IPS-NIHi7 (cell line): ENCODE measurements at regions not wholly inside any gene's neighbourhood (a gene's known extent, or its start where the extent isn't known, plus 50 kb on each side); places are given as distances from the start of the nearest gene placed in this dataset.
"Not testable (repeated sequence)": the region's sequence is repeated elsewhere in the genome, so short reads cannot be mapped to it uniquely, and the experiment has no call there.

Source experiments
- DNase-seq: peaks from one replicate; pipeline ENCODE4 v3.0.0; 2012; ENCODE audit warnings: mixed read lengths; ENCODE audit errors: extremely low spot score

DNA sequence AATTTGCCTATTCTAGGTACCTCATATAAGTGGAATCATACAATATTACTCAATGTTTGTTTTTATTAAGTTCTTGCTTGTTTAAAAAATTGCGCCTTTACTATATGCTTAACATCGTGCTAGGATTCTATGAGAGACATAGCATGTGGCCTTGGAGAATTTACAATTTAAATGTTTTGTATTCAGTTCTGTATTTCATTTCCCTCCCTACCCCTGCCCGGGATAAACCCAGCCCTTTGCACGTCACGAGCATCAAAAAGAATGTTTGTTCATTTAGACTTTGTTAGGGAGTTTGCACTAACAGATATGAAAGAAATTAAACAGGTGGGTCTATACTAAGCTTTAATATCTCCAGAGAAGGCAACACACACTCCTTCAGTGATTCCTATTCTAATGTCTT is 75.7 kb downstream of the C18orf54 start:
- DNase-seq, result no peak

DNA sequence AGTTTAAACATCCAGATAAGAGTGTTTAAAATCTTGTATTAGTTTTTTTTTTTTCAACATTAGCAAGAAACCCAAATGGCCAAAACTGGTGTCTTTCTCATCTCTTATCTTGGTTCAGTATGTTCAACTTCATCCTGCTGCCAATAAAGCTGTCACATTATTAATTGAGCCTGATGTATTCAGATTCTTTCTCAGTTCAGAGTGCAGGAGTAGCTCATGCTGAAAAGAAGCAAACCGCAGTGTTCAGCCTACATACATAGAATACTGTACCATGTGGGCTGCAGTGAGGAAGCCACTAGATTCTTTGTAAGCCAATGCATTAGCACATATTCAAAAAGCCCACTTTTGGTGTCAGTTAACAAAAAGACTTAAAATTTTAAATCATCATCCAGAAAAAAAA is 76.2 kb downstream of the C18orf54 start:
- no peak for DNase-seq

DNA sequence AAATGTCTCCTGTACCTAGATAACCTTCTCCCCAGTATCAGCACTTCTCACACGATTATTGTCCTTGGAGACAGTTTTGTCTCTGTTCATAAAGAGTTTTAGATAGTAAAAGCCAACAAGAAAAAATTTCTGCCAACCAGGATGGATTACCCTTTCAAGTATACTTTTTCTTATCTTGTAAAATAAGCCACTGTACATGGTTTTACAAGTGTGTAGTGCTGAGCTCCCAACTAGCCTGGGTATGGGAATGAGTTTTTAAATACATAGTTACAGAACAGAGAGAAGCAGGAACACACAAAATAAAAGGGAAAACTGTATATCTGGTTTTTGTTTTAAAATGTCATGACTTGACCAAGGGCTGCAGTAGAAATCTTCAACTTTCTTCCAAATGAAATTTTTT is 76.7 kb downstream of the C18orf54 start:
- no peak for DNase-seq

DNA sequence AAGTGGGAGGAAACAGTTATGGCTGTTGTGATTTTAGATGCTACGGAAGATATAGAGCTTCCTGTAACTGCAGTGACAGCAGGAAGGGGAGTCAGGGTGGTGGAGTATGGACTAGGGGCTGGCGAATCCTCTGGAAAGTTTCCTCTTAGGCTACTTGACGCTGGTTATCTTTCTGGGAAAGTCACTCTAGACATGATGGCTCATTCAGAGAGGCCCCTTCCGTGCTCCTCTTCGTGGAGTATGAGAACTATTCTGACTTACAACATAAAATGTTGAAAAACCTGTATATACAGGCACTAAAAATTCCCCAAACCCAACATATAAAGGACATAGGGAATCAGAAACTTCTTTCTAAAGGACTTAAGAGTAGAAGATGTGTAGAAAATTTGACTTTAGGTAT is 78.8 kb downstream of the C18orf54 start:
- DNase-seq, result no peak

DNA sequence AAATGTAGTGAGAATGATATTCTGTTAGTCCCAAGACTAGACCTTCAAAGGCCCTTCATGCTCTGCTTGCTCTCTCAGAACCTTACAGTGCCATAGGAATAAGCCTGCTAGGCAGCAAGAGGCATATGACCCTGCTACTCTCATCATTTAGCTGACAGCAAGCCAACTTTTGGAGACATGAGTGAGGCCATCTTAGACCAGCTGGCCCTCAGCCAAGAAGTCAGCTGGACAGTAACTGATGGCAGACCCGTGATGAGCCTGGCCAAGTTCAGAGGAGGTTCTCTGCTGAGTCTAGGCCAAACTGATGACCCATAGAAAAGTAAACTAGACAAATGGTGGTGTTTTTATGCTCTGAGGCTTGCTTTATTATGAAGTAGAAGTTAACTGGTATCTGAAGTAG is 82.6 kb downstream of the C18orf54 start:
- no peak for DNase-seq

DNA sequence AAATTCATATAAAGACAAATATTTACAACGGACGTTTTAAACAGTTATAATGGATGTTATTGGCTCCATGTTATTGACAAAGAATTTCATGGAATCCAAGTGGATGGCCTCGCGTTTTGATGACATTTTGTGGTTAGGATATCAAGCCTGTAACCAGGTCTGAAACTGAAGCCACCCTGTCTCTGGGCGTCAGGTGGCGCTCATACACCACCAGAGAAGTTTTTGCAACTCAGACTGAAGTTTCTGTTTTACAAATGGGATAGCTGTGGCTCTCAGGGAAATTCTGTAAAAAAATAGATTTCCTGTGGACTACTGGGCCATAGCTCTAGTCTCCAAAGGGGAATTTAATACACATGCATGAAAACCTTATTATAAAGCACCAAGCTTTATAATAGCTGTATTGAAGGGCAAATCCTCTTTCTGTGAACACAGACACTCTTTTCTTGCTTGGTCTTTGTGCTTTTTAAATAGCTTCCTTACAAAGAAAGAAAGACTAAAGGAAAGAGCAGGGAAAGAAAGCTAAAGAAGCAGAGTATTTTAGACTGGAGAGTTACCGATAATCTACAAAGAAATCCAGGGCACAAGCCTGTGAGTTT is 86.7 kb downstream of the C18orf54 start:
- DNase-seq, result peak; percentile 74

DNA sequence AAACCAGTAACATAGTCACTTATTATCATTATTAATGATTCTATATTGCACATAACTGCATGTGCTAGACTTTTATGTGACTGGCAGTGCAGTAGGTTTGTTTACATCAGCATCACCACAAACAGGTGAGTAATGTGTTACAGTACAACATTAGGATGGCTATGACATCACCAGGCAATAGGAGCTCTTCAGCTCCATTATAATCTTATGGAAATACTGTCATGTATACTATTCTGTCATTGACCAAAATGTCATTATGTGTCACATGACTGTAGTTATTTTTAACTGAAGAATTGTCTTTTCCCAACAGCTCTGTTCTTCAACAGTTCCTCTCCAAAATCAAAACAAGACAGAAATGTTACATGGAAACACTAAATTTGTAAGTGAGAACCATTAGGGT is 96.3 kb downstream of the C18orf54 start:
- no peak for DNase-seq

DNA sequence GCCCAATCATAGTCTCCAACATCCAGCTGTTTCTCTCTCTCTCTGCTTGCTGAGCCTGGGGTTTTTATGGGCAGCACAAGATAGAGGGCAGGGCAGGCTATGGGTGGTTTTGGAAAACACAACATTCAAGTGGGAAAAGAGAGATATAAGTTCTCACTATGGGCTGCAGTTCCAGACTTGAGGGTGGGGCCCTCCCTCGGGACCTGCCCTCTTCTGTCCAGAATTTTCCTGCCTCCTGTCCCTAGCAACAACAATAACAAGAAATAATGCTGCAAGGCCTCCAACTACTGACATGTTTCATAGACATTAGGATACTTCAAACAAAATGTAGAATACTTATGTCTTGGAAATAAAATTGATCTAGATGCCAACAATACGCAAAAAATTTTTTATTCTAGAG is 107.8 kb downstream of the C18orf54 start:
- no peak for DNase-seq

DNA sequence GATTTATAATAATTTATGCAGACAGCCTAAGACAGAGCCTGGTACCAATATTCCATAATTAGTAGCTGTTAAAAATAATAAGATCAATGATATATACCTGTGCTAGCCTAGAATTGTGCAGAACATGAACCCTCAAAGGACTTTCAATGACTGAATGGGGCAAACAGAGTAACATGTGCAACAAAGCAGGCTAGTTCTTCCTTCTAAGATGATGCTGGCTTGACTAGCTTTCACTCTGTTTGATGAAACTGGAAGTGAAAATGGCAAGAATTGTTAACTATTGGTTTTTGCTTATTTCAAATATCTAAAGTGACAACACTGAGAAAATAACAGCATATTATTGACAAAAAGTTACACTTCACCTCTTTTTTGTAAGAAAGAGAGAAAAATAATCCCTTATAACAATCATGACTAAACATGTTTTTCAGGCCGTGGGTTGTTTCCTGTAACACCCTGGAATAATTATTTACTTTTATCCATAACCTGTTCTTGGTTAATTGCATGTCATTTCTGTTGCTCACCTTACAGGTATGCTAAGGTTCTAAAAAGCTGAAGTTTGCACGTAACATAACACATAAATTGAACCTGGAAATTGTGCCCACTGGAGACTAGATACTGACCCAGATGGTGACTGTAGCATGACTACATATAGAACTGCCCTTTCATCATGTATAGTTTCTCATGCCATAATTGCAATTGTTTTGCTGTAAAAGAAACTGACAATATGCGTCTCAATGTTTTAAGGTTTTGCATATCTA is 108.7 kb downstream of the C18orf54 start:
- no peak for DNase-seq

DNA sequence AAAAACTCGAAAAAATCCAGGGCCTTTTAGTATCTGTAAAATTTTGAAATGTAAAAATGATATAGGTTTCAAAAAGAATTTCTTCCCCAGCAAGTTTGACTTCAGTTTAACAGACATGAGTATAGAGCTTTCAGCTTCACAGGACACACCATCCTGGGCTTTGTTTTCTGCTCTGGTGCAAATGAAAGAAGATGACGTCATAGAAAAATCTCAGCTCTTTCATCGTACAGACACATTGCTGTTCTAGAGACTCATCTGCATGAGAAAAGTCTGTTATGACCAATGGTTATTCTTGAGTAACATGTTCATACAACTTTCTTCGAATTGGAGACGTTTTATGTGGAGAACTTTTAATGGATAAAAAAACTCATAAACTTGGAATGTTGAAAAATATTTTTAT is 111.7 kb upstream of the DYNAP start:
- no peak for DNase-seq

DNA sequence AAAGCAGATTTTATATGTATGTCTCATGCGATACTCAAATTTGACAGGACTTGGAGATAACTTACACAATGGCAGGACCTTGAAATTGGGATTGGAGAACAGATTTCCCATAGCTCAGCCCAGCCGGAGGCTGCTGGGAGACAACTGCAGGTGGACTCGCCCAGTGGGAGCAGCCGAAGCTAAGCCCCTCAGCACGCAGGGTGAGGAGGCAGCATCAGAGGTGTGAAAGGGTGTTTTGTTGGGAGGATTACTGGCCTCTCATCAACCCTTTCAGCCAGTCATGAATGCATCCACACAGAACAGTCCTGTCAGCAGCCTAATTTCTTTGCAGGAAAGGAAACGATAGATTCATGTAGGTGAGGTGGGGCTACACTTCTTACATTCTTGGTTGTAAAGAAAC is 110.4 kb upstream of the DYNAP start:
- DNase-seq, result peak; percentile 38

DNA sequence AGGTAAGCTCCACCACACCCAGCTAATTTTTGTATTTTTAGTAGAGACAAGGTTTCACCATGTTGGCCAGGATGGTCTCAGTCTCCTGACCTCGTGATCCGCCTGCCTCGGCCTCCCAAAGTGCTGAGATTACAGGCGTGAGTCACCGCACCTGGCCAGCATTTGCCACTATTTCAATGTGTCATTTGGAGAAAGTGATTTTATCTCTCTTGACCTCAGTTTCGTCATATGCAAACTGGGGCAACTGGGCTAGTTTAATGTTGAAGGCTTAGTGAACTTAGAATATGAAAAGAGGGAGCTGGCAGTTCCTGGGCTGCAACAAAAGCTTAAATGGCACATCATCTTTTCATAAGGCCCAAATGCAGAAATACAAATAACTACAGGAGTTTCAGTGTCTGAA is 88.6 kb upstream of the DYNAP start:
- not testable (repeated sequence) for DNase-seq

DNA sequence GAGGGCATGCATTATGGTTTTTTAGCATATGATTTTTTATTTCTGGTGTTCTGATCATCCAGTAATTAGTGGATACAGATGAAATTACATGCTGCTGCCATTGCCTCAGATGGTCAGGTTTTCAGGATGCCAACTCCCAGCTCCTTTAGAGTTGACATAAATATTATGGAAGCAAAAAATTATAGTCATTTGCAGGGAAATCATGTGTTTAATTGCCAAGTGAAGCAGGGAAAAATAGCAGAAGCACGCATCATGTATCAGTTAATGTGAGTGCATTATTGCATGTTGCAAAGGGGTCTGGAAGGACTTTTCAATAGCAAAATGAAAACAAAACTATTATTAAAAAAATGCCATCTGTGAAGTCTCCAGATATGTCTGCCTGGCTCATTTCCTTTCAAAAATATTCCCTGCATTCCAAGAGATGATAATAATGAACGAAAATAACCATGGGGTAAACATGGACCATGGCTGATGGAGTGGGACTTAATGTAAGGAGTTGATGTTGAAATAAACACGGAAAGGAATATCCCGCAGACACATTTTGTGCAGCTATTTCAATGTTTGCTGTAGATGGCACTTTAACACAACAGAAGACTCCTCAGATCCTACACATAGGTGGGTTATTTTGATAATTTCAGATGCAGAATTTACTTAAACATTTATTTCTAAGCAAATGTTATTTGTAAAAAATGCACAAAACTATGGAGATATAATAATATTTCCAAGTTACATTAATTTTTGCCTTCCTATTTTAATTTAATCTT is 87.7 kb upstream of the DYNAP start:
- no peak for DNase-seq

DNA sequence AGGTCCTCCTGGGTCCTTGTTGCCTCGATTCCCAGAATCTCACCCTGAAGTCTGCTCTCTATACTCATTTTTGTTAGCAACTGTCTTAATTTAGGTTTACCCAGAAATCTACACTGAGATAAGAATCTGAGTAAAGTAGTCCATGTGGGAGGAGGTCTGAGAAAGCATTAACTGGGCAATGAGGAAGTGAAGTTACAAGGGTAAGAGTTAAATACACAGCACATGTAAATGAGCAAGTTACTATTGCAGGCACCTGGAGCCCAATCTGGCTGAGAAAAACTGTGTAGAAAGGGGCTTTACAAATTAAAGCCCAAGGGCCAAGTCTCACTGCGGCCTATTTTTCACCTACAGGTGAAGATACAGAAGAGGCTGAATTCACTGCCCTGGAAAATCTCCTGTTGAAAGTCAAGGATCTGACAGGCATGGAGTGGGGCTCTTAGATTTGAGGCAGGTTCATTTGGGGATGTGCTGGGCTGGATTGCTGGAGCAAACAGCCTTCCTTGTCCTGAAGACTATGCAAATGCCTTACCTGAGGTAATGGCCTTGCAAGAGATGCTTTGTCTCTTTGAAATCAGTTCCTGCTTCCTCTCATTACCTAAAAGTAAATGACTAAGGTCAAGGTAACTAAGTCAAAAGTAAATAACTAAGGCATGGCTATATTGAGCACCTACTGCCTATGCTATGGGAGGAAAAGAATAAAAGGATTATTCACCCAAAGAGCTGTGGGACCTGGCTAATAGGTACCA is 84.4 kb upstream of the DYNAP start:
- DNase-seq, result no peak

DNA sequence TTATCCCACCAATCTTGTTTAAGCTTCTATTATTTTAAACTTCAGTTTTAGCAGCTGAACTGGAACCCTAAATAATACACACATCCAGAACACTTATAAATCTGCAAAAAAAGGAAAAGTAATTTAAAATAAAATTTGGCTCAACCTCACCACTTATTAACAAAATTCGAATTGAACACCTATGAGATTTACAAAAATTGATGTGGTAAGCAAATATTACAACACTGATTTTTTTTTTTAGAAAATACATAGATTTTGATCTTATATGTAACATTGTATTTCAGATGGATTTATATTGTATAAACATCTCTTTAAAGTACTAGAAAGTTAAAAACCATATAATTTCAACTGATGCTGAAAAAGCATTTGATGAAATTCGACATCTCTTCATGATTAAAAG is 81.3 kb upstream of the DYNAP start:
- no peak for DNase-seq

DNA sequence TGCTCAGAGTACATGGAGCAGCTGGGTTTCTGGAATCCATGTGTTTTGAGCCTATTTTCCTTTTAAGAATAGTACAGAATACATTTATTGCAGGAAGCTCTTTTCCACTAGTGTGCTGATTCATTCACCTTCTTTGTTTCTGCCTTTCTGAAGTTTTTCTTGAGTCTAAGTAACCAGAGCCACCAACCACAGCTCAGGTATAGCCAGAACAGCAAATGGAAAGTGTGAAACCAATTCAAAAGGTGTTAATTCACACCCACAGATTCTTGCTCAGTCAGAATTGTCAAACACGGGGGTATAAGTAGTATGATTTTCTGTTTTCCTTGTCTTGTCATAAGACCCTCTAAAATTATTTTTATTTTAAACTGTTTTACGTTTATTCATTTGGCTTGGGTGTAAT is 75.9 kb upstream of the DYNAP start:
- DNase-seq, result no peak

DNA sequence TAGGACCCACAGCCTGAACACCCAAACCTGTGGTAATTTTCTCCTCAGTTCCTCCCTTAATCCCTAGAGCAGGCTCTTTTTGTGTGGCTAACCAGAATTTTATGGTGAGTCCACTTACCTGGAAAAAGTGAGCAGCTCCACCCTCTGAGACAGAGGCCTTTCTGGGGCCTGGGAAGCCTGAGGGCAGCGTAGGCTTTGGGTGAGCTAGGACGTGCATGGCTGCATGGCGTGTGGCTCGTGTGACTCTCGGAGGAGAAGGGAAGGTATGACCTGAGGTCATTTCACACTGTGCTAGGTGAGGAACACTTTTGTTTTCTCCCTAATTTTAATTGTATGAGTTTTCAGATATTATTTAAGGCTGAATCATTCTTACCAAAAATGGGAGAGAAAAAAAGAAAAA is 73.5 kb upstream of the DYNAP start:
- no peak for DNase-seq

DNA sequence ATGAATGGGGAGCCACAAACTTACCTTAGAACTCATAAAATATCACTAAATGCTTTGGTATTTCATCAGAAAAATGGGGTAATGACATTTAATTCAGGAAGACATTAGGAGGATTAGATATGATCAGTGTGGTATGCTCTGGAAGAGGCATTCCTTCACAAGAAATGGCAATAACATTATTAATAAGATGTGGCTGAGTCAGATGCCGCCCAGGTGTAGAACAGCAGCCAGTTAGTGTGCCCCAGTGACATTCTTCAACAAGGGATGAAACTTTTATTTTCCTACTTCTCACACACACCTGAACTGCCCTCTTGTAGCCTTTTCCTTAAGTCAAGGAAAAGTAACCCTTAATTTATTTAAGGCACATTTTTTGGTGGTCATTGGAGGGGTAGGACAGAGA is 69.2 kb upstream of the DYNAP start:
- DNase-seq, result no peak

DNA sequence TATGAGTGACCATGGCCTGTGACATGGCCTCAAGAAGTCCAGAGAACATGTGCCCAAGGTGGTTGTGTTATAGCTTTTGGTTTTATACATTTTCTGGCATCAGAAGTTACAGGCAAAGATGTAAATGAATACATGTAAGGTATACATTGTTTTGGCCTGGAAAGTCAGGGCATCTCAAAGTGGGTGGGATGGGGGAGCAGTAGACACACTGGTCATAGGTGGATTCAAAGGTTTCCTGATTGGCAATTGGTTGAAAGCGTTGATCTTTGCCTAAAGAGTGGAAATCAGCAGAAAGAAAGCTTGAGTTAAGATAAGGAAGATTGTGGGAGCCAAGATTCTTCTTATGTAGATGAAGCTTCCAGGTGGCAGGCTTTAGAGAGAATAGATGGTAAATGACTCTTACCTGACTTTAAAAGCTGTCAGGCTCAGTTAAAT is 62.1 kb upstream of the DYNAP start:
- DNase-seq, result peak; percentile 39

DNA sequence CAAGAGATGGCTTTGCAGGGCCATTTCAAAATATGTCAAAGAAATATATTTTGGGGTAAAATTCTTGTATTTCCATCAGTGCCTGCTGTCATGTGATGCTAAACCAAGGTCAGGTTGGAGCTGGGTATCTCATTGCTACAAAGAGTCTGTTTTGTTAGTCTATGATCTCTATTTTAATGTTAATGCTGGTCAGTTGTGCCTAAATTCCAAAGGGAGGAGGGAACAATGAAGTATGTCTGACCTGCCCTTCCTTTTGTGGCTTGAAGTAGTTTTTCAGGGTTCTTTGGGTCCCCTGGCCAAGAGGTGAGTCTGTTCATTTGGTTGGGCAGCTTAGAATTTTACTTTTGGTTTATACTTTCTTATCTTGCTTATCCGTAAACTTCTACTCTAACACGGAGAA is 61.6 kb upstream of the DYNAP start:
- peak; percentile 23 for DNase-seq

DNA sequence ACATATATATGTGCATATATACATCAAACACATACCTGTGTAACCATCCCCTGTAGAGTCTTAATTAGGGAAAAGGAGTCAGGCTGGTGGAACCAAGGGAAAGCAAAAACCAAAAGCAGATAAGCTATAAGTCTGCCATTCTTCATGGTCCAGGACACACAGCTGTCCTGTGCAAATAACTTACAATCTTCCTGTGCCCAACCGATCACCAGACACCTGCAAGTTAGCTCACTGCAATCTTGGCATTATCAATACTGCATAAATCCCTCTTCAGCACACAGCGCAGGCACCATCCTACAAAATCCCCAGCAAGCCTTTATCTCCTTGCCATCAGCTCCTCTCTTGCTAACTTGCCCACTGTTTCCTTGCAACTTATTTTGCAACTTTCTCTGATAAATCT is 60.8 kb upstream of the DYNAP start:
- DNase-seq, result no peak

DNA sequence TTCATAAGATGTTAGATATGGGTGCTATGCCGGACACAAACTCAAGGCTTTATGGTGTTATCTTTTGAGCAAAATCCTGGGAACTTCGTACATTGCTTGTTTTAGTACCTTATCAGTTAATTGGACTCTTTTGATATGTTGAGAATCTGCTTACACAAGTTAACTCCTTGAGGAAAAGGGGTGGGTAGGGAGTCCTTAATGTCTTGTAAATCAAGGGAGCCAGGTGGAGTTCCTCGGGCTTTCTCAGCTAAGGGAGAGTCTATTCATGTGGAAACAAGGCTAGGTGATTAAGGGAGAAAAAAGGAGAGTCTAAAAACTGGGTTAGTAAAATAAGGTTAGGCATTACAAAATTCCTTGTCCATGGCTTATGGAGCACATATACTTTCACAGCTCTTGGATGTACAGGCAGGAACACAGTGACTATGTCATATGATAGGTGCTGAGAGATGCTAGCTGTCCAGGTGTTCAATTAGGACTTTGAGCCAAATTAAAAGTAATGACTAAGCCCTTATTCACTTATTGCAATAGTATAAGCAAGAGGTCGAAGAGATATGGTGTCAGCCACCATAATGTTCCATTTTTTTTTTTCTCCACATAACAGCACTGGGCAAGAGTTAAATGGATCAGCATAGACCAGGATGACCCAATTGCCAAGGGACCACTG is 59.5 kb upstream of the DYNAP start:
- peak; percentile 32 for DNase-seq
